DND-41 (cell line): ENCODE measurements at regions not wholly inside any gene's neighbourhood (a gene's known extent, or its start where the extent isn't known, plus 50 kb on each side); places are given as distances from the start of the nearest gene placed in this dataset.

Experiments
- ATAC-seq: fragments of 200-7000 bp; cut with Tn5 transposase; 3 replicates; pipeline ENCODE4 v1.9.1; 2021; ENCODE audit warnings: low read depth; ENCODE audit not compliant: insufficient read depth
- DNase-seq: peaks from one replicate; pipeline ENCODE4 v3.0.0-alpha.2; 2020
- H2AFZ ChIP-seq: 2 replicates; pipeline ENCODE4 v1.6.0; 2012; ENCODE audit warnings: low read depth, low read length
- H3K27ac ChIP-seq: 2 replicates; pipeline ENCODE4 v1.5.1; 2012; ENCODE audit warnings: low read length, inconsistent platforms
- H3K27me3 ChIP-seq: fragments of 200-600 bp; sonication (generic); 2 replicates; pipeline ENCODE4 v1.6.0; 2012; ENCODE audit warnings: low read length, mild to moderate bottlenecking, inconsistent platforms; ENCODE audit not compliant: insufficient read depth, poor library complexity
- H3K36me3 ChIP-seq: 2 replicates; pipeline ENCODE4 v1.5.1; 2012; ENCODE audit warnings: low read length, inconsistent platforms; ENCODE audit not compliant: insufficient read depth
- H3K4me1 ChIP-seq: 2 replicates; pipeline ENCODE4 v1.5.1; 2012; ENCODE audit warnings: mild to moderate bottlenecking, low read length; ENCODE audit not compliant: insufficient read depth
- H3K4me2 ChIP-seq: 2 replicates; pipeline ENCODE4 v1.6.0; 2012; ENCODE audit warnings: mild to moderate bottlenecking, moderate library complexity, low read length, inconsistent platforms; ENCODE audit not compliant: insufficient read depth
- H3K4me3 ChIP-seq, 2 experiments: fragments of 200-600 bp in 1 of 2; shearing (Covaris generic) in 1 of 2; 2 replicates each; pipeline ENCODE4 v1.5.1; 2012 to 2016; ENCODE audit warnings: inconsistent platforms in 2 of 2, low read length in 2 of 2, mild to moderate bottlenecking in 2 of 2, low read depth in 1 of 2, moderate library complexity in 1 of 2
- H3K79me2 ChIP-seq: 2 replicates; pipeline ENCODE4 v1.6.0; 2012; ENCODE audit warnings: low read length, inconsistent platforms; ENCODE audit not compliant: insufficient read depth
- H3K9ac ChIP-seq: 2 replicates; pipeline ENCODE4 v1.6.0; 2012; ENCODE audit warnings: low read depth, mild to moderate bottlenecking, inconsistent platforms, low read length, moderate library complexity
- H3K9me3 ChIP-seq: 2 replicates; pipeline ENCODE4 v1.5.1; 2012; ENCODE audit warnings: low read length, moderate library complexity, mild to moderate bottlenecking, inconsistent platforms; ENCODE audit not compliant: insufficient read depth, severe bottlenecking
- H4K20me1 ChIP-seq: 2 replicates; pipeline ENCODE4 v1.6.0; 2012; ENCODE audit warnings: low read length; ENCODE audit not compliant: insufficient read depth
- EZH2 ChIP-seq: IDR thresholded peaks from 3 replicates; pipeline ENCODE4 v1.6.1; 2012; ENCODE audit warnings: borderline replicate concordance, low read depth, mild to moderate bottlenecking, moderate library complexity, low read length, inconsistent platforms; ENCODE audit not compliant: severe bottlenecking
- TF ChIP-seq, protein P1 (sequence below): IDR thresholded peaks from 2 replicates; pipeline ENCODE4 v1.5.1; 2012; ENCODE audit warnings: borderline replicate concordance, low read length, moderate library complexity, mild to moderate bottlenecking; ENCODE audit not compliant: poor library complexity, severe bottlenecking; ENCODE audit errors: extremely low read depth

DNA sequence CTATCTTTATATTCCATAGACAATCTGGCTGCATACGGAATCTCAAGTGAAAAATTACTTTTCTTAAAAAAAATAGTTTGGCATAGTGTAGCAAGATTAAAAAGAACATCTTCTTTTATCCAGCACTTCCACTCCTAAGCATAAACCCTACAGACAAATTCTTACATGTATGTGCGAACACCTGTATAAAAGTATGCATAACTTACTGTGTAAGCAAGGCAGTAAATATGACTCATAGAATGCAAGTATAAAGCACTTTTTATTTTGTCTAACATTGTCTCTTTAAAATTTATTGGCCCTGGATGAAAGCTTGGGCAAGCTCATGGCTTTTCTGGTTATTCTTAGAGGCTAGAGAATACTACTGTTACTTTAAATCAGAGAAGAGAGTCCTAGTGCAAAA is 86.4 kb downstream of the MSX2 start:
- no peaks in the 10 kb centered on the region for H4K20me1 ChIP-seq
- H3K27me3 ChIP-seq: no peaks in the 10 kb centered on the region
- H3K79me2 ChIP-seq: no peaks in the 10 kb centered on the region
- TF ChIP-seq, protein P1, sequence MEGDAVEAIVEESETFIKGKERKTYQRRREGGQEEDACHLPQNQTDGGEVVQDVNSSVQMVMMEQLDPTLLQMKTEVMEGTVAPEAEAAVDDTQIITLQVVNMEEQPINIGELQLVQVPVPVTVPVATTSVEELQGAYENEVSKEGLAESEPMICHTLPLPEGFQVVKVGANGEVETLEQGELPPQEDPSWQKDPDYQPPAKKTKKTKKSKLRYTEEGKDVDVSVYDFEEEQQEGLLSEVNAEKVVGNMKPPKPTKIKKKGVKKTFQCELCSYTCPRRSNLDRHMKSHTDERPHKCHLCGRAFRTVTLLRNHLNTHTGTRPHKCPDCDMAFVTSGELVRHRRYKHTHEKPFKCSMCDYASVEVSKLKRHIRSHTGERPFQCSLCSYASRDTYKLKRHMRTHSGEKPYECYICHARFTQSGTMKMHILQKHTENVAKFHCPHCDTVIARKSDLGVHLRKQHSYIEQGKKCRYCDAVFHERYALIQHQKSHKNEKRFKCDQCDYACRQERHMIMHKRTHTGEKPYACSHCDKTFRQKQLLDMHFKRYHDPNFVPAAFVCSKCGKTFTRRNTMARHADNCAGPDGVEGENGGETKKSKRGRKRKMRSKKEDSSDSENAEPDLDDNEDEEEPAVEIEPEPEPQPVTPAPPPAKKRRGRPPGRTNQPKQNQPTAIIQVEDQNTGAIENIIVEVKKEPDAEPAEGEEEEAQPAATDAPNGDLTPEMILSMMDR: no peak
- no peak for TF ChIP-seq EZH2
- H3K4me1 ChIP-seq: no peaks in the 10 kb centered on the region
- ATAC-seq (no peak), DNase-seq (no peak)
- H3K4me3 ChIP-seq: no peak overlapping the region
- H3K9me3 ChIP-seq: no peaks in the 10 kb centered on the region
- no peak overlapping the region for H2AFZ ChIP-seq
- H3K9ac ChIP-seq: no peak overlapping the region
- H3K36me3 ChIP-seq: no peaks in the 10 kb centered on the region
- no peak overlapping the region for H3K27ac ChIP-seq
- H3K4me2 ChIP-seq: no peak overlapping the region

DNA sequence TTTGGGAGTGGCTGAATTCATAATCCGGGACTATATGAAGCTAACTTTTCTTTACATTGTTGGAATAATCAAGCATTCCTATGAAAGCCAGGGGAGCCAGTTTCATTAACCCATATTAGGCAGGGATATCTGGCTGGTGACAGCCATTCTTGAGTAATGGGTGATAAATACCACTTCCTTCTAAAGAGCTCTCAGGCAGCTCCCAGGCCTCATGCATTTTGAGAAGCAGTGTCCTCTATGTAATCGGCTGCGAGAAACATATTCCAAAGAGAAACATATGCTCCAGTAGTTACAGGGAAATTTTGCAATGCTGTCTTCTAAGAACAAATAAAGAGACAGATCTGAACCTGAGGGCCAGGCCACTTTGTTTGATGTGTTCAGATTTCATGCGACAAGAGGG is 83.1 kb downstream of the MSX2 start:
- Histone ChIP-seq H3K27me3 (no peaks in the 10 kb centered on the region), H2AFZ (no peak overlapping the region), H3K4me3 (no peak overlapping the region), H3K4me2 (no peak overlapping the region), H4K20me1 (no peaks in the 10 kb centered on the region), H3K9me3 (no peaks in the 10 kb centered on the region), H3K9ac (no peak overlapping the region), H3K79me2 (no peaks in the 10 kb centered on the region), H3K4me1 (no peaks in the 10 kb centered on the region), H3K36me3 (no peaks in the 10 kb centered on the region), H3K27ac (no peak overlapping the region)
- no peak for ATAC-seq
- TF ChIP-seq, protein P1: no peak
- TF ChIP-seq EZH2: no peak
- no peak for DNase-seq

DNA sequence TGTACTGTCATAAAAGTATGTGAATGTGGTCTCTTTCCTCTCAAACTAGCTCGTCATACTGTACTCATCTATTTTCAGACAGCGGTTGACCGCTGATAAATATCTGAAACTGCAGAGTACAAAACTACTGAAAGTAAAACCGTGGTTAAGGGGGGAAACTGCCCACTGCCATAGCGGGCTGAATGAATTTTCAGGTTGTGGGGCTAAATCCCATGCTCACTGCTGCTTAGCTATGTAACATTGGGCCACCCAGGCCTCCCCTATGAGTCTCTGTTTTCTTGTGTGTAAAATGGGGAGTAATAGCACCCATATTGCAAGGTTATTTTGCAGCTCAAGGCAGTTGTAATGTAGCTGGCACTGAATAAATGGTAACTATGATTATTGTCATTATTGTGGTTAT is 82.3 kb downstream of the MSX2 start:
- H3K36me3 ChIP-seq: no peaks in the 10 kb centered on the region
- H3K4me2 ChIP-seq: no peak overlapping the region
- no peaks in the 10 kb centered on the region for H3K4me1 ChIP-seq
- no peak overlapping the region for H2AFZ ChIP-seq
- no peaks in the 10 kb centered on the region for H4K20me1 ChIP-seq
- no peaks in the 10 kb centered on the region for H3K27me3 ChIP-seq
- ATAC-seq (no peak), DNase-seq (no peak)
- H3K9ac ChIP-seq: no peak overlapping the region
- no peak overlapping the region for H3K4me3 ChIP-seq
- no peak for TF ChIP-seq EZH2
- TF ChIP-seq, protein P1: no peak
- H3K27ac ChIP-seq: no peak overlapping the region
- H3K79me2 ChIP-seq: no peaks in the 10 kb centered on the region
- no peaks in the 10 kb centered on the region for H3K9me3 ChIP-seq

DNA sequence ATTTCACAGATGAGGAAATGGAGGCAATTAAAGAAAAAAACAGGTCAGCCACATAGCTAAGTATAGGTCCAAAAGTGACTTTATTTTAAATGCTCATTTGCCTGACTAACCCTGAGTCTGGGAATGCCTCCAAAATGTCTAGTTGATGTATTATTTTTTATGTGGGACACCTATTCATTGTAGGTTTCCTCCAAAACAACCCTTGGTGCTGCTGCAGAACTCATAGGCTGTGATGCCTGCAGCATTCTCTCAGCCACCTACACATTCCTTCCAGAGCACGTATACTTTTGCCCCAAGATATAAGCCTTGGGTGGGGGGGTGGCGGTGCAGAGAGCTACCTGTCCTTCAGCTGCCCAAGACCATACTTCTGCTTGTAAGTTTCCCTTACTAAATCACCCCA is 77.4 kb downstream of the MSX2 start:
- Histone ChIP-seq H3K79me2 (no peaks in the 10 kb centered on the region), H3K9me3 (peaks cover 9% of the 10 kb centered on the region), H3K27ac (no peak overlapping the region), H4K20me1 (no peaks in the 10 kb centered on the region), H3K4me2 (no peak overlapping the region), H2AFZ (no peak overlapping the region), H3K4me1 (no peaks in the 10 kb centered on the region), H3K36me3 (no peaks in the 10 kb centered on the region), H3K27me3 (no peaks in the 10 kb centered on the region), H3K4me3 (no peak overlapping the region), H3K9ac (no peak overlapping the region)
- TF ChIP-seq EZH2: no peak
- TF ChIP-seq, protein P1: no peak
- DNase-seq: no peak
- ATAC-seq: no peak
